Pancreas (tissue), 10 donors: ENCODE measurements at regions not wholly inside any gene's neighbourhood (a gene's known extent, or its start where the extent isn't known, plus 50 kb on each side); places are given as distances from the start of the nearest gene placed in this dataset.

Experiments used
- ATAC-seq, 4 donors: fragments of 200-7000 bp; cut with Tn5 transposase; one replicate each; pipeline versions ENCODE4 v1.8.0 to v1.9.1; 2020; ENCODE audit warnings: mild to moderate bottlenecking in 4 of 4, moderate library complexity in 4 of 4
- DNase-seq, 6 donors: peaks; one replicate each; pipeline ENCODE4 v3.0.0-alpha.2; 2020
- FAIRE-seq: peaks from 2 replicates; lab custom pipeline; 2012; peaks lifted over from hg19 to GRCh38; lab: Jason Lieb, UNC
- H3K27ac ChIP-seq, 4 donors: fragments of 200-600 bp; sonication (generic); 1 replicate in 3 of 4; 2 replicates in 1 of 4; pipeline versions ENCODE4 v1.5.0 to v1.8.0; 2020
- H3K27me3 ChIP-seq, 4 donors: fragments of 200-600 bp; one replicate each; pipeline ENCODE4 v1.8.0; 2021
- H3K36me3 ChIP-seq, 3 donors: fragments of 200-600 bp; sonication (generic) in 1 of 3; one replicate each; pipeline versions ENCODE4 v1.5.0 to v1.8.0; 2020 to 2021
- H3K4me1 ChIP-seq, 3 donors: fragments of 200-600 bp; one replicate each; pipeline ENCODE4 v1.8.0; 2021
- H3K4me3 ChIP-seq, 4 donors: fragments of 200-600 bp; sonication (generic) in 2 of 4; one replicate each; pipeline versions ENCODE4 v1.5.0 to v1.8.0; 2020 to 2021
- H3K9me3 ChIP-seq, 4 donors: fragments of 200-600 bp; one replicate each; pipeline ENCODE4 v1.8.0; 2021
- WGBS, 2 donors: extraction: QIAGEN DNeasy Blood & Tissue Kit; methylation state at CpG; one replicate each; pipeline ENCODE4 v1.1.7; 2013; 5-methylcytosine and 5-hydroxymethylcytosine counted together
- intact Hi-C, 3 donors: fragments of 100-400 bp; cut with DNase I; formaldehyde crosslinking; loops; one replicate each; pipeline versions ENCODE4 v1.11.1 to v1.14.2; 2022
- TF ChIP-seq, protein P1 (sequence below), 4 donors: fragments of 200-600 bp; sonication (generic) in 3 of 4; IDR thresholded peaks; one replicate each; pipeline versions ENCODE4 v1.5.0 to v1.8.0; 2021; ENCODE audit warnings: antibody characterized with exemption in 4 of 4
- donor health status: healthy with polysubstance abuse.
- donor health status: DM: no; HTN: no; CAD: no; lungs with moderate emphysema.
- donor health status: DM: no; HTN: no; CAD: no.
- donor health status: control.
- donor health status: control.
- donor health status: Bipolar disorder and iron deficiency.
- donor health status: DM: yes; HTN: yes; CAD: no.
- donor health status: DM: no; HTN: no; CAD: no.
- donor health status: DM: no; HTN: no; CAD: no.
- donor health status: DM: yes; HTN: yes; CAD: no.

DNA sequence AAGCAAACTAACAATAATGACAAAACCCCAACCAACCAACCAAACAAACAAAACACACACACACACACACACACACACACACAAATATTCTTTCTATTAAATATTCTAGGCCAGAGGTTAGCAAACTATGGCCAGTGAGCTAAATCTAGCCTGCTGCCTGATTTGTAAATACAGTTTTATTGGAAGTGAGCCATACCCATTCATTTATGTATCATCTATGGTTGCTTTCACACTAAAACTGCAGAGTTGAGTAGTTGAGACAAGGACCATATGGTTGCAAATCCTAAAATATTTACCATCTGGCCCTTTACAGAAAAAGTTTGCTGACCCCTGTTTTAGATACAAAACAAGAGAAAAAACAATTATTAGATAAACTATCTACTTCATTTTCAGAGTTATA lies 620.5 kb upstream of the SEMA6A start:
- ATAC-seq: no peak

DNA sequence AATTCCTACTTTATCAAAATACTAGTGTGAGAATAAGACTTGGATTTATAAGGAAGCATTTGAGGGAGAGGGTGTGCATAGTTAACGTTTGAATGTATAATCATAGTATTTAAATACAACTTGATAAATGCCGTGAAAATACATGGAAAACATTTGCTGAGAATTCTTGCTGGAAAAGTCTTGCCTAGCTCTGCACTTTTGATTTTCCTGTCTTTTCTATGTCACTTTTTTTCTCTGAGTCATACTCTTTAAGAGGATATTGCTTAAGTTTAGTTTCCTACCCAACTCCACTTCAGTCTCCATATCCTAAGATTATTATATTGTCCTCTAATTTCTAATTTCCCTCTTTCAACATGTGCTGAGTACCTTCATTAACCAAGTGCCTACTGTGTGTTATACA lies 616.6 kb upstream of the SEMA6A start:
- Histone ChIP-seq H3K4me1 (no peaks in the 10 kb centered on the region), H3K27ac (no peak overlapping the region), H3K27me3 (no peaks in the 10 kb centered on the region), H3K36me3 (no peaks in the 10 kb centered on the region), H3K4me3 (no peak overlapping the region), H3K9me3 (no peaks in the 10 kb centered on the region)
- TF ChIP-seq, protein P1, sequence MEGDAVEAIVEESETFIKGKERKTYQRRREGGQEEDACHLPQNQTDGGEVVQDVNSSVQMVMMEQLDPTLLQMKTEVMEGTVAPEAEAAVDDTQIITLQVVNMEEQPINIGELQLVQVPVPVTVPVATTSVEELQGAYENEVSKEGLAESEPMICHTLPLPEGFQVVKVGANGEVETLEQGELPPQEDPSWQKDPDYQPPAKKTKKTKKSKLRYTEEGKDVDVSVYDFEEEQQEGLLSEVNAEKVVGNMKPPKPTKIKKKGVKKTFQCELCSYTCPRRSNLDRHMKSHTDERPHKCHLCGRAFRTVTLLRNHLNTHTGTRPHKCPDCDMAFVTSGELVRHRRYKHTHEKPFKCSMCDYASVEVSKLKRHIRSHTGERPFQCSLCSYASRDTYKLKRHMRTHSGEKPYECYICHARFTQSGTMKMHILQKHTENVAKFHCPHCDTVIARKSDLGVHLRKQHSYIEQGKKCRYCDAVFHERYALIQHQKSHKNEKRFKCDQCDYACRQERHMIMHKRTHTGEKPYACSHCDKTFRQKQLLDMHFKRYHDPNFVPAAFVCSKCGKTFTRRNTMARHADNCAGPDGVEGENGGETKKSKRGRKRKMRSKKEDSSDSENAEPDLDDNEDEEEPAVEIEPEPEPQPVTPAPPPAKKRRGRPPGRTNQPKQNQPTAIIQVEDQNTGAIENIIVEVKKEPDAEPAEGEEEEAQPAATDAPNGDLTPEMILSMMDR (IDR thresholded peaks at IDR 0.05): no peak
- FAIRE-seq (no peak), DNase-seq (no peak), ATAC-seq (no peak)
- WGBS, 2 donors: 65 to 80% methylated on average over 2 of the region's 2 CpGs
- intact Hi-C loops: no loop called here

More for the DNA sequence above, 620.5 kb upstream of the SEMA6A start:
- FAIRE-seq (no peak), DNase-seq (no peak)
- Histone ChIP-seq H3K9me3 (no peaks in the 10 kb centered on the region), H3K4me1 (no peaks in the 10 kb centered on the region), H3K27ac (no peak overlapping the region), H3K27me3 (no peaks in the 10 kb centered on the region), H3K36me3 (no peaks in the 10 kb centered on the region), H3K4me3 (no peak overlapping the region)
- intact Hi-C loops: no loop called here
- TF ChIP-seq, protein P1 (IDR thresholded peaks at IDR 0.05): no peak

DNA sequence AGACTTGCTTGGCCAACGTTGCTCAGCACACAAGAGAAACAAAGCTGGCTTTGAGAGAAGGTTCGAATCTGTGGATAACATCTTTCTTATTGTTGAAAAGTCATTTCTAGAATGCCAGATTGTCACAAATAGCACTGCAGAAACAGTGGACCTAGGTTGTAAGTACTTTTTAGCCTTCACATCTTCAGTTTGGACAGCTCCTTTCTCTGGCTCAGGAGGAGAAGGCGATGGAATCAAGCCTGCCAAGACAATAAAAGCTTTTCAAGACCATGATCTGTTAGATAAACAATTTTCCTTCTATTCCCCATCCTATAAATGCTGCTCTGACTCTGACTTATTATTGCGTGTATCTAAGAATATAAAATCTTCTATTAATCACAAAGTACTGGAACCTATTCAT lies 615.2 kb upstream of the SEMA6A start:
- intact Hi-C loops: no loop called here
- FAIRE-seq: no peak
- no peak overlapping the region for H3K4me3 ChIP-seq
- TF ChIP-seq, protein P1 (IDR thresholded peaks at IDR 0.05): no peak
- ATAC-seq: no peak
- H3K4me1 ChIP-seq: no peaks in the 10 kb centered on the region
- H3K36me3 ChIP-seq: no peaks in the 10 kb centered on the region
- H3K27me3 ChIP-seq: no peaks in the 10 kb centered on the region
- DNase-seq: no peak
- 53 to 60% methylated on average over 4 of the region's 4 CpGs for WGBS, 2 donors
- H3K27ac ChIP-seq: no peak overlapping the region
- H3K9me3 ChIP-seq: no peaks in the 10 kb centered on the region

DNA sequence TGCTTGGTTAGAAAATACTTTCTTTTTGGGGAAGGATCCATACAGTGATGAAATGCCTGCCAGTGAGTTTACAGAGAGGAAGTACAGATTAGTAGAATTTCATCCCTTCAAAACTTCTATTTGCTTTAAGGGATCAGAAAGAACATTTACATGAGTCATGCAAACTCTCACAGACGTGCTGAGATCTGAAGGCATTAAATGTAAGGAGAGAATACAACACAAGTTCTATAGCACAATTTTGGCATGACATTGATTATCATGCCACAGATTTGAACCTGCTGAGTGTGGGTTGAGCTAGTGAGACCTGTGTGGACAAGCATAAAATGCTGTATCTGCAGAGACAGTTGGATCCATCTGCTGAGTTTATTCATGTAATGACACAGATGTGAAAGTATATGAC lies 613.6 kb upstream of the SEMA6A start:
- intact Hi-C loops: no loop called here

DNA sequence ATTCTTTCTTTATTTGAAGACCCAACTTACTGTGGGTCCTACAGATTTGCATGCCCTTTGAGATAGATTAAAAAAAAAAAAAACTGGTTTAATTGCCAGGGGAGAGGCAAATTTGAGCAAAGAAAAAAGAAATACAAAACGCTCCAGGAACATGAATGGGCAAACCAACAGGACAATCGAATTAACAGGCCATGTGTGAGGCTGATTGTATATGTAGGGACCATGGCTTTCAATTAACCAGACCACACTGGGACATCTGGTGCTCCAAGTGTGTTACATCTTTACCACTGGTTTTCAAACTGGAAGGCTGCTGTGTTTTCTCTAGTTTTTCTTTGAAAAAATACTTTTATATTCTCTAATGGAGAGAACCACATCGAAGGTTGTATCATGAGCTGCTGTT lies 612.1 kb upstream of the SEMA6A start:
- H3K4me3 ChIP-seq: no peak overlapping the region
- no peak overlapping the region for H3K27ac ChIP-seq
- no peaks in the 10 kb centered on the region for H3K27me3 ChIP-seq
- intact Hi-C loops: no loop called here
- ATAC-seq (no peak), FAIRE-seq (no peak), DNase-seq (no peak)
- no peaks in the 10 kb centered on the region for H3K4me1 ChIP-seq
- H3K36me3 ChIP-seq: no peaks in the 10 kb centered on the region
- TF ChIP-seq, protein P1 (IDR thresholded peaks at IDR 0.05): no peak
- no peaks in the 10 kb centered on the region for H3K9me3 ChIP-seq
- 57 to 61% methylated on average over 3 of the region's 3 CpGs for WGBS, 2 donors

More for the DNA sequence above, 613.6 kb upstream of the SEMA6A start:
- Histone ChIP-seq H3K36me3 (no peaks in the 10 kb centered on the region), H3K4me3 (no peak overlapping the region), H3K27me3 (no peaks in the 10 kb centered on the region), H3K4me1 (no peaks in the 10 kb centered on the region), H3K9me3 (no peaks in the 10 kb centered on the region), H3K27ac (no peak overlapping the region)
- 19 to 42% methylated on average over 1 of the region's 1 CpG for WGBS, 2 donors
- TF ChIP-seq, protein P1 (IDR thresholded peaks at IDR 0.05): no peak
- FAIRE-seq: no peak
- no peak for ATAC-seq
- DNase-seq: no peak
